ENCODE measurements at regions not wholly inside any gene's neighbourhood (a gene's known extent, or its start where the extent isn't known, plus 50 kb on each side); places are given as distances from the start of the nearest gene placed in this dataset.

GRCh38 chr1:218585511-218586184, 240.5 kb downstream of the TGFB2 start:
- FAIRE-seq (no peak), DNase-seq (ENCODE audit: insufficient read length, low spot score) (no peak)
- TF ChIP-seq POU2F2 (IDR thresholded peaks at IDR 0.05; ENCODE audit: low read depth, low read length): no peak
- TF ChIP-seq SPI1 (IDR thresholded peaks at IDR 0.05; ENCODE audit: low read depth, low read length): no peak
- no peak for TF ChIP-seq POLR2AphosphoS5 (IDR thresholded peaks at IDR 0.05; ENCODE audit: low read depth, low read length)
- TF ChIP-seq POLR2A (IDR thresholded peaks at IDR 0.05; ENCODE audit: low read depth, low read length): no peak
- no peak for TF ChIP-seq PAX5 (IDR thresholded peaks at IDR 0.05; ENCODE audit: insufficient read depth, low read length, severe bottlenecking)
- no peak for TF ChIP-seq TAF1 (IDR thresholded peaks at IDR 0.05; ENCODE audit: low read depth, low read length)

- TF ChIP-seq POLR2AphosphoS5 (IDR thresholded peaks at IDR 0.05; ENCODE audit: low read depth, low read length): no peak
- TF ChIP-seq TAF1 (IDR thresholded peaks at IDR 0.05; ENCODE audit: low read depth, low read length): no peak
- no peak for TF ChIP-seq POU2F2 (IDR thresholded peaks at IDR 0.05; ENCODE audit: low read depth, low read length)
- TF ChIP-seq SPI1 (IDR thresholded peaks at IDR 0.05; ENCODE audit: low read depth, low read length): no peak
- TF ChIP-seq PAX5 (IDR thresholded peaks at IDR 0.05; ENCODE audit: insufficient read depth, low read length, severe bottlenecking): no peak
- TF ChIP-seq POLR2A (IDR thresholded peaks at IDR 0.05; ENCODE audit: low read depth, low read length): no peak
- FAIRE-seq: no peak
- no peak for DNase-seq (ENCODE audit: insufficient read length, low spot score)
Observed at GRCh38 chr1:218587900-218588299, 242.8 kb downstream of the TGFB2 start.

GRCh38 chr1:218588540-218589172, 243.5 kb downstream of the TGFB2 start:
- FAIRE-seq: no peak
- TF ChIP-seq SPI1 (IDR thresholded peaks at IDR 0.05; ENCODE audit: low read depth, low read length) (no peak), POU2F2 (IDR thresholded peaks at IDR 0.05; ENCODE audit: low read depth, low read length) (no peak), PAX5 (IDR thresholded peaks at IDR 0.05; ENCODE audit: insufficient read depth, low read length, severe bottlenecking) (no peak), POLR2A (IDR thresholded peaks at IDR 0.05; ENCODE audit: low read depth, low read length) (no peak), POLR2AphosphoS5 (IDR thresholded peaks at IDR 0.05; ENCODE audit: low read depth, low read length) (no peak), TAF1 (IDR thresholded peaks at IDR 0.05; ENCODE audit: low read depth, low read length) (no peak)
- no peak for DNase-seq (ENCODE audit: insufficient read length, low spot score)

DNA sequence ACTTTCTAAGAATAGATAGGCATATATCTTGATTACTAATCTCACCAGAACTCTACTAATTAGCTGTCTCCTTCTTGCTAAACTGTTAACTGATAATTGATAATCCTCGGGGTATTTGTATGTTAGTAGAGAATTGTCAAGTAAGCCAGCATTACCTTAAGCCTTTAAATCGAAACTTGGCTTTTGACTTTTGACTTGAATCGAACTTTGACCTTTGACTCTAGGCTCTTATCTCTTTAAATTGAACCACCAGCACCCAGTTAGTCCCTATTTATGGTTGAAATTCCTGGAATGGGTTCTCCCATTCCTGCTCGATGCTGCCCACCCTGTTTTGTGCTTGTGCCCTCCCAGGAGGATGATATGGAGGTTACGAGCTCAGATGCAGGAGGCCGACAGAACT, 244.4 kb downstream of the TGFB2 start:
- TF ChIP-seq SPI1 (IDR thresholded peaks at IDR 0.05; ENCODE audit: low read depth, low read length) (no peak), POLR2A (IDR thresholded peaks at IDR 0.05; ENCODE audit: low read depth, low read length) (no peak), POLR2AphosphoS5 (IDR thresholded peaks at IDR 0.05; ENCODE audit: low read depth, low read length) (no peak), TAF1 (IDR thresholded peaks at IDR 0.05; ENCODE audit: low read depth, low read length) (no peak), POU2F2 (IDR thresholded peaks at IDR 0.05; ENCODE audit: low read depth, low read length) (no peak), PAX5 (IDR thresholded peaks at IDR 0.05; ENCODE audit: insufficient read depth, low read length, severe bottlenecking) (no peak)
- no peak for FAIRE-seq
- DNase-seq (ENCODE audit: insufficient read length, low spot score): no peak

GRCh38 chr1:218591966-218592365, 246.8 kb downstream of the TGFB2 start:
- no peak for TF ChIP-seq TAF1 (IDR thresholded peaks at IDR 0.05; ENCODE audit: low read depth, low read length)
- no peak for TF ChIP-seq POLR2A (IDR thresholded peaks at IDR 0.05; ENCODE audit: low read depth, low read length)
- no peak for TF ChIP-seq SPI1 (IDR thresholded peaks at IDR 0.05; ENCODE audit: low read depth, low read length)
- no peak for TF ChIP-seq POLR2AphosphoS5 (IDR thresholded peaks at IDR 0.05; ENCODE audit: low read depth, low read length)
- TF ChIP-seq PAX5 (IDR thresholded peaks at IDR 0.05; ENCODE audit: insufficient read depth, low read length, severe bottlenecking): no peak
- no peak for TF ChIP-seq POU2F2 (IDR thresholded peaks at IDR 0.05; ENCODE audit: low read depth, low read length)
- no peak for DNase-seq (ENCODE audit: insufficient read length, low spot score)
- no peak for FAIRE-seq

- DNase-seq (ENCODE audit: insufficient read length, low spot score): no peak
- no peak for FAIRE-seq
- no peak for TF ChIP-seq POU2F2 (IDR thresholded peaks at IDR 0.05; ENCODE audit: low read depth, low read length)
- TF ChIP-seq TAF1 (IDR thresholded peaks at IDR 0.05; ENCODE audit: low read depth, low read length): no peak
- no peak for TF ChIP-seq POLR2A (IDR thresholded peaks at IDR 0.05; ENCODE audit: low read depth, low read length)
- TF ChIP-seq SPI1 (IDR thresholded peaks at IDR 0.05; ENCODE audit: low read depth, low read length): no peak
- no peak for TF ChIP-seq POLR2AphosphoS5 (IDR thresholded peaks at IDR 0.05; ENCODE audit: low read depth, low read length)
- TF ChIP-seq PAX5 (IDR thresholded peaks at IDR 0.05; ENCODE audit: insufficient read depth, low read length, severe bottlenecking): no peak
Observed at GRCh38 chr1:218592688-218593087, 247.6 kb downstream of the TGFB2 start.

GRCh38 chr1:218600968-218601367, 255.8 kb downstream of the TGFB2 start:
- TF ChIP-seq POLR2A (IDR thresholded peaks at IDR 0.05; ENCODE audit: low read depth, low read length) (no peak), TAF1 (IDR thresholded peaks at IDR 0.05; ENCODE audit: low read depth, low read length) (no peak), PAX5 (IDR thresholded peaks at IDR 0.05; ENCODE audit: insufficient read depth, low read length, severe bottlenecking) (no peak), POLR2AphosphoS5 (IDR thresholded peaks at IDR 0.05; ENCODE audit: low read depth, low read length) (no peak), SPI1 (IDR thresholded peaks at IDR 0.05; ENCODE audit: low read depth, low read length) (no peak), POU2F2 (IDR thresholded peaks at IDR 0.05; ENCODE audit: low read depth, low read length) (no peak)
- FAIRE-seq: no peak
- no peak for DNase-seq (ENCODE audit: insufficient read length, low spot score)

DNA sequence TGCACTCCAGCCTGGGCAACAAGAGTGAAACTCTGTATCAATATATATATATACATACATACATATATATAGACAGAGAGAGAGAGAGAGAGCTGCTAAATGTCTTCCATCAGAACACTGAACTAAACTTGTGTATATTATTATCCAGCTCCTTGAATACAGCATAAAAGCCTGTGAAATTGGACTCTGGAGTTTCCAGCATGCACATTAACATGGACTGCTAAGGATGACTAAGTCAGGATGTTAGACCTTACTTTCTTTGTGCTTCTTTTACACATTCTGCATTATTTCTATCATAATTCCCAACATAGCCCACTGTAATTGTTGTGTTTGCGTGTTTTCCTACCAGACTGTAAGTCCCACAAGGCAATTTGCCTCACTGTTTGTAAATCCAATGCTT, 259.1 kb downstream of the TGFB2 start:
- TF ChIP-seq POLR2A (IDR thresholded peaks at IDR 0.05; ENCODE audit: low read depth, low read length) (no peak), PAX5 (IDR thresholded peaks at IDR 0.05; ENCODE audit: insufficient read depth, low read length, severe bottlenecking) (no peak), POU2F2 (IDR thresholded peaks at IDR 0.05; ENCODE audit: low read depth, low read length) (no peak), TAF1 (IDR thresholded peaks at IDR 0.05; ENCODE audit: low read depth, low read length) (no peak), POLR2AphosphoS5 (IDR thresholded peaks at IDR 0.05; ENCODE audit: low read depth, low read length) (no peak), SPI1 (IDR thresholded peaks at IDR 0.05; ENCODE audit: low read depth, low read length) (no peak)
- no peak for FAIRE-seq
- DNase-seq (ENCODE audit: insufficient read length, low spot score): no peak

DNA sequence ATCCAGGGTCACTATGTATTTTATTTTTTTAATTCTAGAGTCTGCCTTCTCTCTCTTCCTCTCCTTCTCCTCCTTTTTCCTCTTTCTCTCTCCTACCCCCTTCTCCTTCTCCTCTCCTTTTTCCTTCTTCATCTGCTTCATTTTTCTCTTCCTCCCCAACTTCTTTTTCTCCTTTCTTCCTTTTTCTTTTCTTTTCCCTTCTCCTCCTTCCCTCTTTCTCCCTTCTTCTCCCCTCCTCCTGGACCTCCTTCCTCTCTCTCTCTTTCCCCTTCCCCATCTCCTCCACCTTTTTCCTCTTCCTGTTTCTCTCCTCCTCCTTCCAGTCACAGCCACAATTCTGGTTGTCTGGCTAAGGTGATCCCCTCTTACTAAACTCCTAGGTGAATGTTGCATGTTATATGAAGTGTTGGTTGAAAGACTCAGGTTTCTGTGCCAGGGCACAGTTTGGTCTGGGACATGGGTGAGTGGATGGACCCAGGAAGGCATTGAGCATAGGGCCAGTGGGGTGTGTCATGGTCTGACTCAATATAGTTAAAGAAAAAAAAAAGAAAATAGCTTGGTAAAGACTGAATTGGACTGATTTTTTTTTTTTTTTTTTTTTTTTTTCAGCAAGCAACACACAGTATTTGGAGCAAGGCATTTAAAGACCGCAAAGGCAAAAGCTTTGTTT, 266.9 kb downstream of the TGFB2 start:
- no peak for TF ChIP-seq SPI1 (IDR thresholded peaks at IDR 0.05; ENCODE audit: low read depth, low read length)
- no peak for TF ChIP-seq PAX5 (IDR thresholded peaks at IDR 0.05; ENCODE audit: insufficient read depth, low read length, severe bottlenecking)
- no peak for TF ChIP-seq POLR2AphosphoS5 (IDR thresholded peaks at IDR 0.05; ENCODE audit: low read depth, low read length)
- no peak for TF ChIP-seq TAF1 (IDR thresholded peaks at IDR 0.05; ENCODE audit: low read depth, low read length)
- no peak for TF ChIP-seq POU2F2 (IDR thresholded peaks at IDR 0.05; ENCODE audit: low read depth, low read length)
- TF ChIP-seq POLR2A (IDR thresholded peaks at IDR 0.05; ENCODE audit: low read depth, low read length): no peak
- FAIRE-seq (no peak), DNase-seq (ENCODE audit: insufficient read length, low spot score) (no peak)
